GM23338 (cell line): ENCODE measurements at regions not wholly inside any gene's neighbourhood (a gene's known extent, or its start where the extent isn't known, plus 50 kb on each side); places are given as distances from the start of the nearest gene placed in this dataset.

Experiments
- CREB1 ChIP-seq: fragments of 250-450 bp; sonication (Bioruptor Pico); IDR thresholded peaks from 2 replicates; pipeline ENCODE4 v1.5.0; 2020; ENCODE audit warnings: low read depth, mild to moderate bottlenecking, moderate library complexity
- POLR2AphosphoS5 ChIP-seq: IDR thresholded peaks from 2 replicates; pipeline ENCODE4 v1.6.1; 2016; ENCODE audit warnings: antibody characterized with exemption, low read depth
- TF ChIP-seq, protein P1 (sequence below), 2 experiments: fragments of 200-600 bp in 1 of 2; sonication (generic) in 1 of 2; conservative IDR thresholded peaks; 2 replicates each; pipeline versions ENCODE4 v1.5.1 to v1.6.1; 2016 to 2017; ENCODE audit warnings: antibody characterized with exemption in 2 of 2, low read depth in 2 of 2, mild to moderate bottlenecking in 2 of 2, moderate library complexity in 1 of 2

GRCh38 chr1:104392552-104392951 lies 642.9 kb downstream of the AMY1C start:
- TF ChIP-seq, protein P1, sequence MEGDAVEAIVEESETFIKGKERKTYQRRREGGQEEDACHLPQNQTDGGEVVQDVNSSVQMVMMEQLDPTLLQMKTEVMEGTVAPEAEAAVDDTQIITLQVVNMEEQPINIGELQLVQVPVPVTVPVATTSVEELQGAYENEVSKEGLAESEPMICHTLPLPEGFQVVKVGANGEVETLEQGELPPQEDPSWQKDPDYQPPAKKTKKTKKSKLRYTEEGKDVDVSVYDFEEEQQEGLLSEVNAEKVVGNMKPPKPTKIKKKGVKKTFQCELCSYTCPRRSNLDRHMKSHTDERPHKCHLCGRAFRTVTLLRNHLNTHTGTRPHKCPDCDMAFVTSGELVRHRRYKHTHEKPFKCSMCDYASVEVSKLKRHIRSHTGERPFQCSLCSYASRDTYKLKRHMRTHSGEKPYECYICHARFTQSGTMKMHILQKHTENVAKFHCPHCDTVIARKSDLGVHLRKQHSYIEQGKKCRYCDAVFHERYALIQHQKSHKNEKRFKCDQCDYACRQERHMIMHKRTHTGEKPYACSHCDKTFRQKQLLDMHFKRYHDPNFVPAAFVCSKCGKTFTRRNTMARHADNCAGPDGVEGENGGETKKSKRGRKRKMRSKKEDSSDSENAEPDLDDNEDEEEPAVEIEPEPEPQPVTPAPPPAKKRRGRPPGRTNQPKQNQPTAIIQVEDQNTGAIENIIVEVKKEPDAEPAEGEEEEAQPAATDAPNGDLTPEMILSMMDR (conservative IDR thresholded peaks at IDR 0.05; ENCODE audit: low read depth in 2 of 2), result no peak
- TF ChIP-seq CREB1 (CRISPR knock-in tag) (no peak), POLR2AphosphoS5 (no peak)
